Smooth muscle cell (in vitro differentiated cells): ENCODE measurements at regions not wholly inside any gene's neighbourhood (a gene's known extent, or its start where the extent isn't known, plus 50 kb on each side); places are given as distances from the start of the nearest gene placed in this dataset.

Experiments used
- DNase-seq: peaks from one replicate; lab custom pipeline; 2025; ENCODE audit not compliant: unreplicated experiment; lab: John Stamatoyannopoulos, UW
- H2AFZ ChIP-seq: fragments of 200-600 bp; sonication (generic); 2 replicates; pipeline ENCODE4 v1.6.0; 2016; ENCODE audit warnings: antibody characterized with exemption, low read depth, mild to moderate bottlenecking
- H3F3A ChIP-seq: fragments of 200-600 bp; sonication (generic); 2 replicates; pipeline ENCODE4 v1.6.0; 2017; ENCODE audit warnings: antibody characterized with exemption, low read depth
- H3K27ac ChIP-seq: fragments of 200-600 bp; sonication (generic); 2 replicates; pipeline ENCODE4 v1.5.1; 2016; ENCODE audit warnings: low read depth, mild to moderate bottlenecking
- H3K27me3 ChIP-seq: fragments of 200-600 bp; sonication (generic); 2 replicates; pipeline ENCODE4 v1.6.1; 2016; ENCODE audit warnings: low read depth, mild to moderate bottlenecking
- H3K36me3 ChIP-seq: fragments of 200-600 bp; sonication (generic); 2 replicates; pipeline ENCODE4 v1.5.1; 2016; ENCODE audit warnings: low read depth
- H3K4me1 ChIP-seq: fragments of 200-600 bp; sonication (generic); 2 replicates; pipeline ENCODE4 v1.5.1; 2016; ENCODE audit warnings: low read depth
- H3K4me2 ChIP-seq: fragments of 200-600 bp; sonication (generic); 2 replicates; pipeline ENCODE4 v1.6.0; 2016; ENCODE audit warnings: mild to moderate bottlenecking
- H3K4me3 ChIP-seq: fragments of 200-600 bp; sonication (generic); 2 replicates; pipeline ENCODE4 v1.5.1; 2016; ENCODE audit warnings: mild to moderate bottlenecking
- H3K79me2 ChIP-seq: fragments of 200-600 bp; sonication (generic); 2 replicates; pipeline ENCODE4 v1.6.0; 2016; ENCODE audit warnings: low read depth, mild to moderate bottlenecking
- H3K9ac ChIP-seq: fragments of 200-600 bp; sonication (generic); 2 replicates; pipeline ENCODE4 v1.6.0; 2016; ENCODE audit warnings: low read depth
- H3K9me3 ChIP-seq: fragments of 200-600 bp; sonication (generic); replicated peaks from 2 replicates; pipeline ENCODE4 v1.5.1; 2016; ENCODE audit warnings: low read depth
- H4K20me1 ChIP-seq: fragments of 200-600 bp; sonication (generic); 2 replicates; pipeline ENCODE4 v1.6.0; 2016; ENCODE audit warnings: low read depth
- WGBS: methylation state at CpG from one replicate; pipeline ENCODE4 v1.1.7; 2016; ENCODE audit warnings: low lambda C conversion rate; 5-methylcytosine and 5-hydroxymethylcytosine counted together
- TF ChIP-seq, protein P1 (sequence below): fragments of 200-600 bp; sonication (generic); IDR thresholded peaks from 2 replicates; pipeline ENCODE4 v1.5.1; 2017; ENCODE audit warnings: borderline replicate concordance, mild to moderate bottlenecking, antibody characterized with exemption; ENCODE audit not compliant: insufficient read depth, poor library complexity, severe bottlenecking

DNA sequence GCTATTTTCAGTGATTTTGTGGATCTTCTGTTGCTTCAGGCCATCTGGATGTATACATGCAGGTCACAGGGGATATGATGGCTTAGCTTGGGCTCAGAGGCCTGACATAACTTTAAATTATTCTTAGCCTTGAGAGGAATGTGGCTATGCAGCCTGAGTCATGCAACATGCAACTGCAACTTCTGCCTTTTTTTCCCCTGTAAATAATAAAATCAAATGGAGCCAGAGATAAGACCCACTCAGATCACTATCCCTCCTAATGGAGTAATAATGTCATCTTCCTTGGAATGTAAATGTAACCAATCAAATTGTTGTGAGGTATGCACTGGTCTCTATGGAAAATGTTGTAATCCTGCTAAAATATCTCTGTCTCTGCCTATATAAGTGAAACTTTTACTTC is 54.9 kb downstream of the MAGEB17 start:
- peak overlapping the region; percentile 70 for H3K27ac ChIP-seq
- no peaks in the 10 kb centered on the region for H3K4me1 ChIP-seq
- H3K4me3 ChIP-seq = no peak overlapping the region
- H4K20me1 ChIP-seq = no peaks in the 10 kb centered on the region
- H3F3A ChIP-seq = no peaks in the 10 kb centered on the region
- H3K36me3 ChIP-seq = no peaks in the 10 kb centered on the region
- TF ChIP-seq, protein P1, sequence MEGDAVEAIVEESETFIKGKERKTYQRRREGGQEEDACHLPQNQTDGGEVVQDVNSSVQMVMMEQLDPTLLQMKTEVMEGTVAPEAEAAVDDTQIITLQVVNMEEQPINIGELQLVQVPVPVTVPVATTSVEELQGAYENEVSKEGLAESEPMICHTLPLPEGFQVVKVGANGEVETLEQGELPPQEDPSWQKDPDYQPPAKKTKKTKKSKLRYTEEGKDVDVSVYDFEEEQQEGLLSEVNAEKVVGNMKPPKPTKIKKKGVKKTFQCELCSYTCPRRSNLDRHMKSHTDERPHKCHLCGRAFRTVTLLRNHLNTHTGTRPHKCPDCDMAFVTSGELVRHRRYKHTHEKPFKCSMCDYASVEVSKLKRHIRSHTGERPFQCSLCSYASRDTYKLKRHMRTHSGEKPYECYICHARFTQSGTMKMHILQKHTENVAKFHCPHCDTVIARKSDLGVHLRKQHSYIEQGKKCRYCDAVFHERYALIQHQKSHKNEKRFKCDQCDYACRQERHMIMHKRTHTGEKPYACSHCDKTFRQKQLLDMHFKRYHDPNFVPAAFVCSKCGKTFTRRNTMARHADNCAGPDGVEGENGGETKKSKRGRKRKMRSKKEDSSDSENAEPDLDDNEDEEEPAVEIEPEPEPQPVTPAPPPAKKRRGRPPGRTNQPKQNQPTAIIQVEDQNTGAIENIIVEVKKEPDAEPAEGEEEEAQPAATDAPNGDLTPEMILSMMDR = no peak
- no peak overlapping the region for H3K9ac ChIP-seq
- no peaks in the 10 kb centered on the region for H3K27me3 ChIP-seq
- no peak for DNase-seq
- no peak overlapping the region for H2AFZ ChIP-seq
- H3K4me2 ChIP-seq = peak overlapping the region; percentile 10
- H3K79me2 ChIP-seq = no peaks in the 10 kb centered on the region
- no peaks in the 10 kb centered on the region for H3K9me3 ChIP-seq

DNA sequence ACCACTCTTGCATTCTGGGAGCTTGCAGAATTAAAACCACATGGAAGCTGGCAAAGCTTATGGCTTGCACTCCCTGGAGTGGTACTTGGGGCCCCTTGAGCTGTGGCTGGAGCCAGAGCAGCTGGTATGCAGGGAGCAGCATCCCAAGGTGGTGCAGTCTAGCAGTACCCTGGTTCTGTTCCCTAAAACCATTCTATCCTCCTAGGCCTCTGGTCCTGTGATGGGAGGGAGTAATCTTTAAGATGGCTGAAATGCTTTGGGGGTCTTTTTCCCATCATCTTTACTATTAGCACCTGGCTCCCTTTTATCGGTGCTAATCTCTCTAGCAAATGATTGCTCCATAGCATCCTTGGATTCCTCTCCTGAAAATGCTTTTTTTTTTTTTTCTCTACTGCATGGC is 56.1 kb downstream of the MAGEB17 start:
- no peaks in the 10 kb centered on the region for H4K20me1 ChIP-seq
- WGBS = 96% methylated on average over 1 of the region's 1 CpG
- no peaks in the 10 kb centered on the region for H3K9me3 ChIP-seq
- H3F3A ChIP-seq = no peaks in the 10 kb centered on the region
- no peak overlapping the region for H2AFZ ChIP-seq
- TF ChIP-seq, protein P1 = no peak
- H3K27ac ChIP-seq = no peak overlapping the region
- no peak for DNase-seq
- H3K79me2 ChIP-seq = no peaks in the 10 kb centered on the region
- no peak overlapping the region for H3K4me2 ChIP-seq
- no peak overlapping the region for H3K9ac ChIP-seq
- H3K4me3 ChIP-seq = no peak overlapping the region
- no peaks in the 10 kb centered on the region for H3K27me3 ChIP-seq
- H3K4me1 ChIP-seq = no peaks in the 10 kb centered on the region
- no peaks in the 10 kb centered on the region for H3K36me3 ChIP-seq

DNA sequence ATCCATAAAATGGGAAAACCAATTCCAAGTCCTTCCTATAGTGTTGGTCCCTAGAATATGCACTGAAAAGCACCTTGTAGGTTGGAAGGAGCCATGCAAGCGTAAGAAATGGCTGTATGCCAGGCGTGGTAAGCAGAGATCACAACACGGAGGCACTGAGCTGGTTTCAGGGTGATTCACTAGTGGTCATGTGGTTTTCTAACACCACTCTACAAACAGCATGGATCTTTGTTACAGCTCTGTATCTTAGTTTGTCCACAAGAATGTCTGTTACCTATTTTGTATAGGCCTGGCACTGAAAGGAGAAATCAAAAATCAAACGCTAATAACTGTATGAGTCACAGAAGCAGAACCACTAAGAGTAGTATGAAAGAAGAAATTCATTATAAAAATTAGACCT is 71.9 kb downstream of the MAGEB17 start:
- WGBS = 30% methylated on average over 4 of the region's 4 CpGs
- no peaks in the 10 kb centered on the region for H3K9me3 ChIP-seq
- no peak overlapping the region for H3K4me2 ChIP-seq
- no peaks in the 10 kb centered on the region for H3K27me3 ChIP-seq
- H4K20me1 ChIP-seq = no peaks in the 10 kb centered on the region
- H3K4me3 ChIP-seq = no peak overlapping the region
- H3K9ac ChIP-seq = no peak overlapping the region
- H3K79me2 ChIP-seq = no peaks in the 10 kb centered on the region
- H3K36me3 ChIP-seq = no peaks in the 10 kb centered on the region
- H3K4me1 ChIP-seq = no peaks in the 10 kb centered on the region
- H3K27ac ChIP-seq = peak overlapping the region; percentile 48
- TF ChIP-seq, protein P1 = no peak
- no peaks in the 10 kb centered on the region for H3F3A ChIP-seq
- DNase-seq = no peak
- H2AFZ ChIP-seq = no peak overlapping the region

DNA sequence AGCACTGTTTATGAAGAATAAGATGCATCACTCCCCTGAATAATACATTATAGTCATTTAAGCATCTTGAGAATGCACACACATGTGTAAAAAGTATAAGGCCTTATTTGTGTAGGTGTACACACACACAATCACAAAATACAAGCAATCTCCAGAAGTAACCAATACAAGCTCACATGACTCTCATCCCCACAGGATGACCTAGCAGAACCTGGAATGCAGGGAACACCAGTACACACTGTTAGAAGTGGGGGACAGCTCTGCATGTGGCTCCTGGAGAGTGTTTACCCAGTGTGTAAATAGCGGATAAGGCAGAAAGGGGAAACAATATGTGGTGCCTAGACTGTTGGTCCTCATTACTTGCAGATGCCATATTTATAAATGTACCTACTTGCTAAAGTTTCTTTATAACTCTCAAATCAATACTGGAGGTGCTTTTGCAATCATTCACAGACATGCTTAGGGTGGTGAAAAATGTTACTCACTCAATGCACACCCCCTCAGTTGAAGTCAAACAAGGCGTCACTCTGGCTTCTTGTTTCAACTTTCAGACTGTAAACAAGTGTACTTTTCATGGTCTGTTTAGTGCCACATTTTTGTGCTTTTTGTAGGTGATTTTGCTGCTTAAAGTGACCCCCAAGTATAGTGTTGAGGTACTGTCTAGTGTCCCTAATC is 73.1 kb downstream of the MAGEB17 start:
- no peak overlapping the region for H3K9ac ChIP-seq
- no peak for DNase-seq
- H3K79me2 ChIP-seq = no peaks in the 10 kb centered on the region
- H2AFZ ChIP-seq = no peak overlapping the region
- H3F3A ChIP-seq = no peaks in the 10 kb centered on the region
- H3K36me3 ChIP-seq = no peaks in the 10 kb centered on the region
- H3K4me3 ChIP-seq = no peak overlapping the region
- TF ChIP-seq, protein P1 = no peak
- H3K9me3 ChIP-seq = no peaks in the 10 kb centered on the region
- H4K20me1 ChIP-seq = no peaks in the 10 kb centered on the region
- no peaks in the 10 kb centered on the region for H3K27me3 ChIP-seq
- WGBS = 77% methylated on average over 2 of the region's 2 CpGs
- H3K4me1 ChIP-seq = no peaks in the 10 kb centered on the region
- no peak overlapping the region for H3K27ac ChIP-seq
- no peak overlapping the region for H3K4me2 ChIP-seq
